ENCODE measurements at regions not wholly inside any gene's neighbourhood (a gene's known extent, or its start where the extent isn't known, plus 50 kb on each side); places are given as distances from the start of the nearest gene placed in this dataset.
A peak's percentile ranks its signal among the peaks of the same experiment; 100 is the strongest.

DNA sequence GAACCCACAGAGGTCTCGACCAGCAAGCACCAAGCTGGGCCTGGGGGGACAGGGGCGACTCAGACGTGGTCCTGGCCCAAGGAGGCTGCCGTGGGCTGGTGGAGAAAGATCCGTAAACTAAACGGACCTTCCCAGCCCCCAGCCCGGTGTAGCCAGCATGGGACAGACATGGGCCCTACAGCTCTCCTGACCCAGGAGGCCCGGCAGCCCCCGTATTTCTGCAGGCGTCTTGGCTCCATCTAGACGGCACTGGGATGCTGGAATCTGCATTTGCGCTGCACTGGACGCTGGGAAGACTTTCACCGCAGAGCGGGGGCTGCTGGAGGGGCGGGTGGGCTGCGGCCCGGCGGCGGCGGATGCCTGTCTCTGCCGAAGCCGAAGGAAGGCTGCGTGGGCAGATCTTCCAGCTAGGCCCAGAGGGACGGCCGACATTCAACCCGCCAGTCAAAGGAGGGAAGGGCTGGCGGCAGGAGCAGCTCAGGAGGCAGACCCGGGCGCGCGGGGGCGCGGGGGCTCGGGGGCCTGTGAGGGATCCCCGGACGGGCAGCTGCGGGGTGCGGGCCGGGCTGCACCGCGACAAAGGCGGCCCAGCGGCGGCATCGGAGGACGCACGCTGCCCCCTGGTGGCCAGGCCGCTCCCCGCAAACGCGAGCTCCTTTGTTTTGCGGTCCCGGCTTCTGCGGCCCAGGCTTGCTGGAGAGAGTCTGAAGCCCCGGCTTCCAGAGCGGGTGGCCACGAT is 266.2 kb downstream of the NSG2 start (continued):
- TF ChIP-seq SPI1 (IDR thresholded peaks at IDR 0.05; ENCODE audit: borderline replicate concordance, insufficient read depth, low read depth, low read length), result no peak
- TF ChIP-seq RAD51 (IDR thresholded peaks at IDR 0.05), result no peak
- TF ChIP-seq EP300 (IDR thresholded peaks at IDR 0.05; ENCODE audit: borderline replicate concordance in 1 of 2, control insufficient read depth in 1 of 2, low read depth in 2 of 2, low read length in 2 of 2), result no peak
- TF ChIP-seq, protein P1, sequence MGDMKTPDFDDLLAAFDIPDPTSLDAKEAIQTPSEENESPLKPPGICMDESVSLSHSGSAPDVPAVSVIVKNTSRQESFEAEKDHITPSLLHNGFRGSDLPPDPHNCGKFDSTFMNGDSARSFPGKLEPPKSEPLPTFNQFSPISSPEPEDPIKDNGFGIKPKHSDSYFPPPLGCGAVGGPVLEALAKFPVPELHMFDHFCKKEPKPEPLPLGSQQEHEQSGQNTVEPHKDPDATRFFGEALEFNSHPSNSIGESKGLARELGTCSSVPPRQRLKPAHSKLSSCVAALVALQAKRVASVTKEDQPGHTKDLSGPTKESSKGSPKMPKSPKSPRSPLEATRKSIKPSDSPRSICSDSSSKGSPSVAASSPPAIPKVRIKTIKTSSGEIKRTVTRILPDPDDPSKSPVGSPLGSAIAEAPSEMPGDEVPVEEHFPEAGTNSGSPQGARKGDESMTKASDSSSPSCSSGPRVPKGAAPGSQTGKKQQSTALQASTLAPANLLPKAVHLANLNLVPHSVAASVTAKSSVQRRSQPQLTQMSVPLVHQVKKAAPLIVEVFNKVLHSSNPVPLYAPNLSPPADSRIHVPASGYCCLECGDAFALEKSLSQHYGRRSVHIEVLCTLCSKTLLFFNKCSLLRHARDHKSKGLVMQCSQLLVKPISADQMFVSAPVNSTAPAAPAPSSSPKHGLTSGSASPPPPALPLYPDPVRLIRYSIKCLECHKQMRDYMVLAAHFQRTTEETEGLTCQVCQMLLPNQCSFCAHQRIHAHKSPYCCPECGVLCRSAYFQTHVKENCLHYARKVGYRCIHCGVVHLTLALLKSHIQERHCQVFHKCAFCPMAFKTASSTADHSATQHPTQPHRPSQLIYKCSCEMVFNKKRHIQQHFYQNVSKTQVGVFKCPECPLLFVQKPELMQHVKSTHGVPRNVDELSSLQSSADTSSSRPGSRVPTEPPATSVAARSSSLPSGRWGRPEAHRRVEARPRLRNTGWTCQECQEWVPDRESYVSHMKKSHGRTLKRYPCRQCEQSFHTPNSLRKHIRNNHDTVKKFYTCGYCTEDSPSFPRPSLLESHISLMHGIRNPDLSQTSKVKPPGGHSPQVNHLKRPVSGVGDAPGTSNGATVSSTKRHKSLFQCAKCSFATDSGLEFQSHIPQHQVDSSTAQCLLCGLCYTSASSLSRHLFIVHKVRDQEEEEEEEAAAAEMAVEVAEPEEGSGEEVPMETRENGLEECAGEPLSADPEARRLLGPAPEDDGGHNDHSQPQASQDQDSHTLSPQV (IDR thresholded peaks at IDR 0.05), result 0 out of 2 replicates have a peak, but pooled peaks have one; percentile 24
- TF ChIP-seq WRNIP1 (IDR thresholded peaks at IDR 0.05; ENCODE audit: borderline replicate concordance, low read depth, low read length), result no peak
- TF ChIP-seq RUNX3 (IDR thresholded peaks at IDR 0.05; ENCODE audit: low read length), result peak; percentile 71
- TF ChIP-seq IKZF2 (IDR thresholded peaks at IDR 0.05), result no peak
- no peak for TF ChIP-seq NFIC (IDR thresholded peaks at IDR 0.05; ENCODE audit: low read depth, low read length)
- TF ChIP-seq NBN (IDR thresholded peaks at IDR 0.05), result no peak
- TF ChIP-seq IKZF1 (conservative IDR thresholded peaks at IDR 0.05), result peak; percentile 36
- no peak for TF ChIP-seq SREBF2 (IDR thresholded peaks at IDR 0.05; ENCODE audit: low read length)
- TF ChIP-seq HDAC6 (IDR thresholded peaks at IDR 0.05; ENCODE audit: unreplicated experiment), result no peak
- TF ChIP-seq TCF12 (IDR thresholded peaks at IDR 0.05; ENCODE audit: low read depth, low read length), result 0 out of 2 replicates have a peak, but pooled peaks have one; percentile 27

Measured in GM12878 (cell line).